ENCODE measurements at regions not wholly inside any gene's neighbourhood (a gene's known extent, or its start where the extent isn't known, plus 50 kb on each side); places are given as distances from the start of the nearest gene placed in this dataset.

GRCh38 chr18:78425019-78425412 is 554.6 kb upstream of the SALL3 start:
- Histone ChIP-seq H3K9me3 (ENCODE audit: control insufficient read depth, low read length) (peaks cover 2% of the 10 kb centered on the region), H2BK12ac (ENCODE audit: low read length in 2 of 2) (no peak overlapping the region), H3K4me3 (ENCODE audit: insufficient read depth in 1 of 2, low read depth in 1 of 2, low read length in 2 of 2) (no peak overlapping the region), H3K36me3 (ENCODE audit: control insufficient read depth in 1 of 2, insufficient read depth in 2 of 2, low read depth in 1 of 2, low read length in 2 of 2) (no peaks in the 10 kb centered on the region), H3K27ac (ENCODE audit: low read length, poor library complexity, severe bottlenecking) (no peak overlapping the region), H2BK5ac (ENCODE audit: low read depth, low read length, poor library complexity, severe bottlenecking) (no peak overlapping the region), H2BK120ac (ENCODE audit: low read depth, low read length) (no peak overlapping the region), H3K9ac (ENCODE audit: low read length) (no peak overlapping the region), H3K23ac (ENCODE audit: low read length in 2 of 2) (no peak overlapping the region), H2AFZ (ENCODE audit: low read depth, low read length) (no peak overlapping the region), H3K14ac (ENCODE audit: low read length in 2 of 2) (no peak overlapping the region), H2AK5ac (ENCODE audit: low read length, severe bottlenecking) (no peak overlapping the region), H3K18ac (ENCODE audit: low read depth in 1 of 2, low read length in 2 of 2) (no peak overlapping the region), H3K4me1 (ENCODE audit: control insufficient read depth, insufficient read depth, low read depth, low read length) (no peaks in the 10 kb centered on the region), H3K4me2 (ENCODE audit: low read length, poor library complexity, severe bottlenecking) (no peak overlapping the region), H4K8ac (ENCODE audit: low read length) (no peak overlapping the region), H2BK15ac (ENCODE audit: low read depth, poor library complexity, severe bottlenecking) (no peak overlapping the region), H4K91ac (ENCODE audit: low read length) (no peak overlapping the region), H3K79me1 (replicated peaks; ENCODE audit: low read length, poor library complexity, severe bottlenecking) (no peaks in the 10 kb centered on the region), H3K27me3 (ENCODE audit: control insufficient read depth in 1 of 2, insufficient read depth in 1 of 2, low read length in 2 of 2) (no peaks in the 10 kb centered on the region), H3K4ac (ENCODE audit: low read depth in 1 of 2, low read length in 2 of 2) (no peak overlapping the region)
- 62% methylated on average over 2 of the region's 2 CpGs for WGBS
- no peak for DNase-seq

- no peak overlapping the region for H3K18ac ChIP-seq (ENCODE audit: low read depth in 1 of 2, low read length in 2 of 2)
- H3K14ac ChIP-seq (ENCODE audit: low read length in 2 of 2): no peak overlapping the region
- no peak for DNase-seq
- H4K8ac ChIP-seq (ENCODE audit: low read length): no peak overlapping the region
- H3K4me2 ChIP-seq (ENCODE audit: low read length, poor library complexity, severe bottlenecking): no peak overlapping the region
- no peak overlapping the region for H3K23ac ChIP-seq (ENCODE audit: low read length in 2 of 2)
- no peak overlapping the region for H2BK120ac ChIP-seq (ENCODE audit: low read depth, low read length)
- no peak overlapping the region for H2BK15ac ChIP-seq (ENCODE audit: low read depth, poor library complexity, severe bottlenecking)
- no peak overlapping the region for H3K4ac ChIP-seq (ENCODE audit: low read depth in 1 of 2, low read length in 2 of 2)
- no peak overlapping the region for H3K9ac ChIP-seq (ENCODE audit: low read length)
- H2AK5ac ChIP-seq (ENCODE audit: low read length, severe bottlenecking): no peak overlapping the region
- WGBS: 85% methylated on average over 12 of the region's 12 CpGs
- no peak overlapping the region for H2BK12ac ChIP-seq (ENCODE audit: low read length in 2 of 2)
- H2AFZ ChIP-seq (ENCODE audit: low read depth, low read length): no peak overlapping the region
- H3K27ac ChIP-seq (ENCODE audit: low read length, poor library complexity, severe bottlenecking): no peak overlapping the region
- H4K91ac ChIP-seq (ENCODE audit: low read length): no peak overlapping the region
- H3K9me3 ChIP-seq (ENCODE audit: control insufficient read depth, low read length): peaks cover 6% of the 10 kb centered on the region
- H3K79me1 ChIP-seq (replicated peaks; ENCODE audit: low read length, poor library complexity, severe bottlenecking): no peaks in the 10 kb centered on the region
- H2BK5ac ChIP-seq (ENCODE audit: low read depth, low read length, poor library complexity, severe bottlenecking): no peak overlapping the region
- H3K4me1 ChIP-seq (ENCODE audit: control insufficient read depth, insufficient read depth, low read depth, low read length): no peaks in the 10 kb centered on the region
- no peaks in the 10 kb centered on the region for H3K36me3 ChIP-seq (ENCODE audit: control insufficient read depth in 1 of 2, insufficient read depth in 2 of 2, low read depth in 1 of 2, low read length in 2 of 2)
- no peak overlapping the region for H3K4me3 ChIP-seq (ENCODE audit: insufficient read depth in 1 of 2, low read depth in 1 of 2, low read length in 2 of 2)
- no peaks in the 10 kb centered on the region for H3K27me3 ChIP-seq (ENCODE audit: control insufficient read depth in 1 of 2, insufficient read depth in 1 of 2, low read length in 2 of 2)
Measured at GRCh38 chr18:78427081-78427480, 552.5 kb upstream of the SALL3 start.

GRCh38 chr18:78429127-78430108 is 550.2 kb upstream of the SALL3 start:
- Histone ChIP-seq H3K4me1 (ENCODE audit: control insufficient read depth, insufficient read depth, low read depth, low read length) (no peaks in the 10 kb centered on the region), H3K4me2 (ENCODE audit: low read length, poor library complexity, severe bottlenecking) (no peak overlapping the region), H3K14ac (ENCODE audit: low read length in 2 of 2) (no peak overlapping the region), H4K8ac (ENCODE audit: low read length) (no peak overlapping the region), H2AK5ac (ENCODE audit: low read length, severe bottlenecking) (no peak overlapping the region), H3K79me1 (replicated peaks; ENCODE audit: low read length, poor library complexity, severe bottlenecking) (no peaks in the 10 kb centered on the region), H3K9ac (ENCODE audit: low read length) (no peak overlapping the region), H2BK12ac (ENCODE audit: low read length in 2 of 2) (no peak overlapping the region), H3K27ac (ENCODE audit: low read length, poor library complexity, severe bottlenecking) (no peak overlapping the region), H3K9me3 (ENCODE audit: control insufficient read depth, low read length) (peaks cover 12% of the 10 kb centered on the region), H2AFZ (ENCODE audit: low read depth, low read length) (no peak overlapping the region), H2BK5ac (ENCODE audit: low read depth, low read length, poor library complexity, severe bottlenecking) (no peak overlapping the region), H3K23ac (ENCODE audit: low read length in 2 of 2) (no peak overlapping the region), H2BK120ac (ENCODE audit: low read depth, low read length) (no peak overlapping the region), H2BK15ac (ENCODE audit: low read depth, poor library complexity, severe bottlenecking) (no peak overlapping the region), H3K27me3 (ENCODE audit: control insufficient read depth in 1 of 2, insufficient read depth in 1 of 2, low read length in 2 of 2) (no peaks in the 10 kb centered on the region), H4K91ac (ENCODE audit: low read length) (no peak overlapping the region), H3K4ac (ENCODE audit: low read depth in 1 of 2, low read length in 2 of 2) (no peak overlapping the region), H3K4me3 (ENCODE audit: insufficient read depth in 1 of 2, low read depth in 1 of 2, low read length in 2 of 2) (no peak overlapping the region), H3K18ac (ENCODE audit: low read depth in 1 of 2, low read length in 2 of 2) (no peak overlapping the region), H3K36me3 (ENCODE audit: control insufficient read depth in 1 of 2, insufficient read depth in 2 of 2, low read depth in 1 of 2, low read length in 2 of 2) (no peaks in the 10 kb centered on the region)
- 85% methylated on average over 54 of the region's 54 CpGs for WGBS
- DNase-seq: no peak

- no peak for DNase-seq
- no peak overlapping the region for H3K4me2 ChIP-seq (ENCODE audit: low read length, poor library complexity, severe bottlenecking)
- WGBS: 94% methylated on average over 28 of the region's 28 CpGs
- H2AFZ ChIP-seq (ENCODE audit: low read depth, low read length): no peak overlapping the region
- H4K8ac ChIP-seq (ENCODE audit: low read length): no peak overlapping the region
- H3K27ac ChIP-seq (ENCODE audit: low read length, poor library complexity, severe bottlenecking): no peak overlapping the region
- H3K27me3 ChIP-seq (ENCODE audit: control insufficient read depth in 1 of 2, insufficient read depth in 1 of 2, low read length in 2 of 2): no peaks in the 10 kb centered on the region
- H3K4me3 ChIP-seq (ENCODE audit: insufficient read depth in 1 of 2, low read depth in 1 of 2, low read length in 2 of 2): no peak overlapping the region
- H3K14ac ChIP-seq (ENCODE audit: low read length in 2 of 2): no peak overlapping the region
- H2BK5ac ChIP-seq (ENCODE audit: low read depth, low read length, poor library complexity, severe bottlenecking): no peak overlapping the region
- no peak overlapping the region for H2BK15ac ChIP-seq (ENCODE audit: low read depth, poor library complexity, severe bottlenecking)
- no peak overlapping the region for H3K18ac ChIP-seq (ENCODE audit: low read depth in 1 of 2, low read length in 2 of 2)
- H2BK12ac ChIP-seq (ENCODE audit: low read length in 2 of 2): no peak overlapping the region
- H3K36me3 ChIP-seq (ENCODE audit: control insufficient read depth in 1 of 2, insufficient read depth in 2 of 2, low read depth in 1 of 2, low read length in 2 of 2): no peaks in the 10 kb centered on the region
- no peak overlapping the region for H4K91ac ChIP-seq (ENCODE audit: low read length)
- H3K23ac ChIP-seq (ENCODE audit: low read length in 2 of 2): no peak overlapping the region
- no peaks in the 10 kb centered on the region for H3K79me1 ChIP-seq (replicated peaks; ENCODE audit: low read length, poor library complexity, severe bottlenecking)
- no peak overlapping the region for H3K4ac ChIP-seq (ENCODE audit: low read depth in 1 of 2, low read length in 2 of 2)
- no peak overlapping the region for H2AK5ac ChIP-seq (ENCODE audit: low read length, severe bottlenecking)
- H2BK120ac ChIP-seq (ENCODE audit: low read depth, low read length): no peak overlapping the region
- H3K4me1 ChIP-seq (ENCODE audit: control insufficient read depth, insufficient read depth, low read depth, low read length): no peaks in the 10 kb centered on the region
- no peak overlapping the region for H3K9ac ChIP-seq (ENCODE audit: low read length)
- peaks cover 12% of the 10 kb centered on the region for H3K9me3 ChIP-seq (ENCODE audit: control insufficient read depth, low read length)
Measured at GRCh38 chr18:78430131-78430758, 549.4 kb upstream of the SALL3 start.

Data from mesenchymal stem cell (in vitro differentiated cells and primary cell).